ENCODE measurements at regions not wholly inside any gene's neighbourhood (a gene's known extent, or its start where the extent isn't known, plus 50 kb on each side); places are given as distances from the start of the nearest gene placed in this dataset.

DNA sequence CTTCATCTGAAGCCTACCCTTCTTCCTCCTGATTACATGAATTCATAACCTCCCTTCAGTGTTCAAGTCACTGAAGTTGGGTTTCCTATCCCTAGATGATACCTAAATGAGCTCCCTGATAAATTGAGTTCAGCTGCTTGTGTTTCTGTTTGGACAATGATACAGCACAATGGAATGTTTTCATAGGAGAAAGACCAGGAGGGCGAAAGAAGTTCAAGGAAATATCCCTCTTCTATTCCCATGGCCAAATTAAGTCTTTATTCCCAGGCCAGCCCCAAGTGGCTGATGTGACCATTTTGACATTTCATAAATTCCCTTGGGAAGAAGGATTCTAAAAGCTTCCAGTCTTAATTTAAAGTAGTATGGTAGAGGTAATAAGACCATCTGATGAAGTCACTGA is 555.8 kb upstream of the CLINT1 start:
- no peaks in the 10 kb centered on the region for H3K27me3 Mint-ChIP-seq
- no peak overlapping the region for H3K27ac Mint-ChIP-seq
- ATAC-seq, result no peak
- H3K9me3 Mint-ChIP-seq, result no peaks in the 10 kb centered on the region
- no peak overlapping the region for H3K4me3 Mint-ChIP-seq
- H3K4me1 Mint-ChIP-seq, result peaks cover 13% of the 10 kb centered on the region
- H3K36me3 Mint-ChIP-seq, result no peaks in the 10 kb centered on the region

DNA sequence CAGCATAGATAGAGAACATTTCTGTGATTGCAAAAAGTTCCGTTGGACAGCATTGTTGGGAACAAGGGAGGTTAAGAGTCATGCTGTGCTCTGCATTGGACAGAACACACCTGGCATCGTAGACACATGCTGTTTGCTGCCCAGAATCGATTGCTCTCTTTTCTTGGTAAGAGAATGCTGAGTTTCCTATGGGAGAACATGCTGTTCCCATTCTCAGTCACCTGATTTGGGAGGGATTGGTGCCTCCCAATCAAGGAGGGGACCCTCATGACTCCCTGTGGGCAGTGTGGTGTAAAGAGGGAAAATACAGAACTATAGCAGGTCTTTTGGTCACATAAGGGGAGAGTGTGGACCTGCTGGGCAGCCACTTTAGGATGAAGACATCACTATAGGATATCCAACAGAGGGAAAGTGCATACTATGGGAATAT is 555.4 kb upstream of the CLINT1 start:
- Mint-ChIP-seq H3K27ac (no peak overlapping the region), H3K36me3 (no peaks in the 10 kb centered on the region), H3K27me3 (no peaks in the 10 kb centered on the region), H3K4me1 (peaks cover 10% of the 10 kb centered on the region), H3K4me3 (no peak overlapping the region), H3K9me3 (no peaks in the 10 kb centered on the region)
- no peak for ATAC-seq

DNA sequence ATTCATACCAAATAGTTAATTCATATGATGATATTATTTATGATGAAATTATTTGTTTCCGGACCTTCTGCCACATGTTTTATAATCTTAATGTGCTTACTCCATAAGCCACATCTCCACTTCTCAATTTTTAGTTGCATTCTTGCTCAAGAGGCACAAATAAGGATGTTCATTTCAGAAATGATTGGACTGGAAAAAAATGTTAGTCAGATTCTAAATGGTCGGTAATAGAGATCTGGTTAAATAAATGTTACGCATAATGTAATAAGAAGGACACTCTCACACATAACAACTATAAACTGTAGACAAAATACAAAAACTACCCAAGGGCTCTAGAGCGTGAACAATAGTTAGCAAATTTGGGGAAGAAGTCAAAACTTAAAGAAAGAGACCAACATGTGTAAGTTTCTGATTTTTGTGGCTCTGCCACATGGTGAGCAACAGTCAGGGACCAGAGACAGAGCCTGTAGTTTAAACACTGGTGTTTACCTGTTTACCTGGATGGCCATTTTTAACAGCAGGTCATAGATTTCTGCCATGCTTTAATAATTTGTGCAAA is 554.3 kb upstream of the CLINT1 start:
- Mint-ChIP-seq H3K27me3 (no peaks in the 10 kb centered on the region), H3K9me3 (no peaks in the 10 kb centered on the region), H3K27ac (peak overlapping the region; percentile 50), H3K4me3 (no peak overlapping the region), H3K36me3 (no peaks in the 10 kb centered on the region), H3K4me1 (peaks cover 8% of the 10 kb centered on the region)
- ATAC-seq, result peak; percentile 64

DNA sequence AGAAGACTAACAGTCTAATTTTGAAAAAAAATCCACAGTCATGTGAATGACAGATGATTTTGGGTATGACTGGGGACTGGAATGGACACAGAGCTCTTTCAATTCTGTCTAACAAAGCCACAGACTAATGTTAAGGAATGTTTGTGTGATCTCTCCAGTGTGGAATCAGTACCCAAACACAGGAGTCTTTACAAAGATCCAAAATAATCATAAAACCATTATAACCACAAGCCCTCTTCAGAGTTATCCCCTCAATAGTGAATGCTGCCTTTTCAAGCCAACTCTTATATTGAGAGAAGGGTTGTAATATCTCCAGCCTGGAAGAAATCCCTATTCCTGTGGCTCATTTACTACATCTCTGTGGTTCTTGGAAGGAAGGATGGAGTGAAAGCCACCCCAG is 552.0 kb upstream of the CLINT1 start:
- no peaks in the 10 kb centered on the region for H3K36me3 Mint-ChIP-seq
- no peak overlapping the region for H3K4me3 Mint-ChIP-seq
- H3K4me1 Mint-ChIP-seq, result peaks cover 8% of the 10 kb centered on the region
- no peak for ATAC-seq
- no peaks in the 10 kb centered on the region for H3K27me3 Mint-ChIP-seq
- no peaks in the 10 kb centered on the region for H3K9me3 Mint-ChIP-seq
- H3K27ac Mint-ChIP-seq, result no peak overlapping the region

DNA sequence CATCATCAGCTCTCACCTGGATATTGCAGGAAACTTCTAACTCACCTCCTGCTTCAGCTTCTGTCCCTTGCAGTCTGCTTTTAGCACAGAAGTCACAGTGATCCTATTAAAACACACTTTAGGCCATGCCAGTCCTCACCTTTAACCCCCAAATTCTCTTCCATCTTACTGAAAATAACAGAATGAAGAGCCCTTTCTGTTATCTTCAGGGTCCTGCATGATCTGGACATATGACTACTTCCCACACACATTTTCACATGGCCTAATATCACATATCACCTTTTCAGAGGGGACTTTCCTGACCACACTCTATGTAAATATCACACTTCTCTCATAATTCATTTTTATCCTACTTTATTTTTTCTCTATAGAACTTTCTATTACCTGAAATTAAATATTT is 550.6 kb upstream of the CLINT1 start:
- Mint-ChIP-seq H3K4me1 (peaks cover 8% of the 10 kb centered on the region), H3K27ac (no peak overlapping the region), H3K4me3 (no peak overlapping the region), H3K9me3 (peaks cover 3% of the 10 kb centered on the region), H3K27me3 (no peaks in the 10 kb centered on the region), H3K36me3 (peaks cover 1% of the 10 kb centered on the region)
- ATAC-seq, result no peak

DNA sequence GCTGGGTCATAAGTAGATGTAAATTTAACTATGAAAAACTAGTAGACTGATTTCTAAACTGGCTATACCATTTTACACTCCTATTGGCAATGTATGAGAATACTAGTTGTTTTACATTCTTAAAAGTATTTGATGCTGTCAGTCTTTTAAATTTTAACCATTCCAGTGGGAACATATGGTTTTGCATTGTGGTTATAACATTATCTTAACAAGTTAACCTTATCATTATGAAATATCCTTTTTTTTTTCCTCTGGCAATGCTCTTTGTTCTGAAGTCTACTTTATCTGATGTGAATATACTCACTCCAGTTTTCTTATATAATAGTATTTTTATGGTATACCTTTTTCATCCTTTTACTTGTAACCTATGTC is 548.9 kb upstream of the CLINT1 start:
- H3K4me3 Mint-ChIP-seq, result no peak overlapping the region
- H3K36me3 Mint-ChIP-seq, result peaks cover 17% of the 10 kb centered on the region
- no peaks in the 10 kb centered on the region for H3K27me3 Mint-ChIP-seq
- H3K27ac Mint-ChIP-seq, result no peak overlapping the region
- H3K4me1 Mint-ChIP-seq, result no peaks in the 10 kb centered on the region
- no peak for ATAC-seq
- peaks cover 14% of the 10 kb centered on the region for H3K9me3 Mint-ChIP-seq

DNA sequence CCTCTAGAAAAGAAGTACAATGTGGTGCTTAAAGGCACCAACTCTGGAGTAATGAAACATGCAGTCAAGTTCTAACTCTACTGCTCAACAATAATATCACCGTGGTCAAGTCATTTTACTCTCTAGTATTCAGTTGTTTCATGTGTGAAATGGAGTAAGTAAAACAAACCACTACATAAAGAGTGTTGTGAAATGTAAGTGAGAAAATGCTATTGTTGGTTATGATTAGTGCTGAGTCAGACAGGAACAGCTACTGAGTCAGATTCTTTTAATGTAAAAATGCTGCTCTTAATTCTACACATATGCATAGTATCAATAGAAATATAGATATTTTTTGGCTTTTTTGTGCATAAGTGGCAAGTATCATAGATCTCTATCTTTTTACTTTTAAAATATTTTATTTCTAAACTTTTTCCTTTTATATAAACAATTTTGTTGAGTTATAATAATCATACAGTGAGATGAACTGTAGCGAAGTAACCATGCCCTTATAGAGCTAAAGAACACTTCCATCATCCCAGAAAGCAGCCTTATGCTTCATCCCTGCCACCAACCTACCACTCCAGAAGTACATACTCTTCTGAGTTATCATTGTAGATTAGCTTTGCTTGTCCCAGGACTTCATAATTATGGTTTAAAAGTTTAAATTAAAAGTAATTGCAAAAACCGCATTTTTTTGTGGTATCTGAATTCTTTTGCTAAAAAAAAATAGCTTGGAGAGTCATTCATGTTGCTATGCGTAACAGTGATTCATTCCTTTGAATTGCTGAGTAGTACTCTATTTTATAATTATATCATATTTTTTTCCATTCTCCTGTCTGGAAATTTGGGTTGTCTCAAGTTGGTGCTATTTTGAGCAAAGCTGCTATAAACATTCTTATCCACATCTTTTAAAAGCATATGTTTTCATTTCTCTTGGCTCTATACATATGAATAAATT is 548.2 kb upstream of the CLINT1 start:
- no peak overlapping the region for H3K4me3 Mint-ChIP-seq
- H3K27ac Mint-ChIP-seq, result no peak overlapping the region
- peaks cover 18% of the 10 kb centered on the region for H3K9me3 Mint-ChIP-seq
- peaks cover 17% of the 10 kb centered on the region for H3K36me3 Mint-ChIP-seq
- H3K4me1 Mint-ChIP-seq, result no peaks in the 10 kb centered on the region
- no peaks in the 10 kb centered on the region for H3K27me3 Mint-ChIP-seq
- no peak for ATAC-seq

DNA sequence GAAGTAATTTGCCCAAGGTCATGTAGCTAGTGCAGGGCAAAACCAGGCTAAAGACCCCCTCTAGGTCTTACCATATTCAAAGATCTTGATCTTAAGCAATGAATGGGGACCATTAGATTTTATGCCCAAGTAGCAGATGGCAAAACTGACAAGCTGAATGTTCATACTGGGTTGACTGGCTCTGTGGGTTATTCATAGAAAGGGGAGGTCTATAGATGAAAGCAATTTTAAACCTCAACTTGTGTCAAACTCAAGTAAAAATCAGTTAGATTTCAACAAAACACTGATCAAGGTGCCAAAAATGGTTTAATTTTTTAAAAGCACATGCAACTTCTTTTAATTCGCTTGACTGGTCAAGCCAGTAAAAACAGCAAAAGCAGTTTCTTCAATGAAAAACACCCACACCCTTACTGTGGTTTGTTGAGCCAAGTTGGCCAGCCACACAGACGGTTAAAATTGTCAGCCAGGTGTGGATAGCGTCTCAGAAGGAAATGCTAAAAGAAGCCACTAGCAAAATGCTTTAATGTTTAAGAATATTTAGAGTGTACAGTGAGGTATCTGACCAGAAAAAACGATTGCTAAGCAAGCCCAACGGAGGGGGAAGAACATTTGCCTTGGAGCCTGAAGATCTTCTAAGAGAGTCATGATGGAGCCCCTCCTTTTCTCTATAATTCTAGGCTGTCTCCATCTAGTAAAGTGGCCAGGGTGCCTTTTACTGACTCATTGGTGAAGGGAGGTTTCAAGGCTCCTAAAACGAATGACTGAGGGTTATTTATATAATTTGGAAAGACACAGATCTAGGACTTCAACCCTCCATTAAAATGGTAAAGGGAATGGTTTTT is 539.6 kb upstream of the CLINT1 start:
- peaks cover 33% of the 10 kb centered on the region for H3K4me1 Mint-ChIP-seq
- peak overlapping the region; percentile 0 for H3K27ac Mint-ChIP-seq
- H3K27me3 Mint-ChIP-seq, result no peaks in the 10 kb centered on the region
- peaks cover 7% of the 10 kb centered on the region for H3K36me3 Mint-ChIP-seq
- no peak overlapping the region for H3K4me3 Mint-ChIP-seq
- peaks cover 14% of the 10 kb centered on the region for H3K9me3 Mint-ChIP-seq
- ATAC-seq, result peak; percentile 83

DNA sequence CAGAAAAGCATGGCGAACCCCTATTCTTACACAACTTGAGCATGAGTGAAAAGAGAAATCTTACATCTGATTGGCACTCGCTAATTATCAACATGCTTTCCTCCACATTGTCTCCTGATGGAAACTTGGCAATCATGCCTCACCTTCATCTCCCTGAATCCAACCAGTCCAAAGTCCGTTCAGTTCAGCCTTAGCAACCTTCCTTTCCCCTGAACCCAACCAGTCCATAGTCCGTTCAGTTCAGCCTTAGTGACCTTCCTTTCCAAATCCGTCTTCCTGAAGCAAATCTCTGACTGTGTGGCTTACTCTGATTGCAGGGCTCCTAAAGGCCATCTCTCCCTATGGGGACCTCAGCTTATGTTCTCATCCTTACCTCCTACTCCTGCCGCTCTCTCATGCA is 538.3 kb upstream of the CLINT1 start:
- Mint-ChIP-seq H3K4me3 (no peak overlapping the region), H3K9me3 (peaks cover 6% of the 10 kb centered on the region), H3K27ac (no peak overlapping the region), H3K4me1 (peaks cover 33% of the 10 kb centered on the region), H3K27me3 (no peaks in the 10 kb centered on the region), H3K36me3 (no peaks in the 10 kb centered on the region)
- no peak for ATAC-seq

DNA sequence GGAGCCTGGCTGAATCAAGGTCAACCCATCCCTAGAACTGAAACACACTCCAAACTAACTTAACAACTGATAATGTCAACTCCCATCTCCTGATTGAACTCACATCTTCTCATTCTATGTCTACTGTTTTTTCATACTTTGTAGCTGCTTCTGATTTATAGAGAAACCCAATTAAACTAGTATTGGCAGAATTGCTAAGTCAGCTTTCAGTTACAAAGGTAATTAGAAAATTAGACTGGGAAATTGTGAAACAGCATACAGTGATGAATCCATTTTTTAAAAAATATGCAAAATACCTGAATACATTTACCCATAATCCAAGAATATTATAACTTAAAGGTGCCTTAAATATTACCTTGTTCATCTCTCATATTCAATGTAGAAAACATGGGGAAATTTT is 535.2 kb upstream of the CLINT1 start:
- Mint-ChIP-seq H3K27me3 (no peaks in the 10 kb centered on the region), H3K27ac (peak overlapping the region; percentile 46)
- no peak for ATAC-seq

DNA sequence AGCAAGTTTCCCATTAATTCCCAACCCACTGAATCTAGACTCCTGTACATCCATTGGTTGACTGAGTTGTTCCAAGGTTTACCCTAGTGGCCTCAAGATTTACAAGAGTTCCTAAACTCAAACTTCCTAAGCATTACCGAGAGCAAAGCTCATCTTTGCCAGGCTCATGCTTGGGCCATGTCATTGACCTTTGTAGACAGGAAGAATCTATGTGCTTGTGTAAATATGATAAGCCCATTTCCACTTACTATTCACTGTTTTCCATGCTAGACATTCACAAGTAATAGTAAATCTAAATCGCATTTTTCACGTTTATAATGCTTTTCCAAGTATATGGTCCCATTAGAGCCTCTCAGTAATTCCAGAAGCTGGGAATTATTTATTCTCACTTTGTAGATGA is 534.5 kb upstream of the CLINT1 start:
- Mint-ChIP-seq H3K36me3 (no peaks in the 10 kb centered on the region), H3K27me3 (no peaks in the 10 kb centered on the region), H3K9me3 (no peaks in the 10 kb centered on the region), H3K4me1 (peaks cover 20% of the 10 kb centered on the region), H3K27ac (no peak overlapping the region), H3K4me3 (no peak overlapping the region)
- no peak for ATAC-seq

More for the DNA sequence above, 535.2 kb upstream of the CLINT1 start:
- Mint-ChIP-seq H3K4me3 (no peak overlapping the region), H3K4me1 (peaks cover 26% of the 10 kb centered on the region), H3K36me3 (no peaks in the 10 kb centered on the region), H3K9me3 (no peaks in the 10 kb centered on the region)

DNA sequence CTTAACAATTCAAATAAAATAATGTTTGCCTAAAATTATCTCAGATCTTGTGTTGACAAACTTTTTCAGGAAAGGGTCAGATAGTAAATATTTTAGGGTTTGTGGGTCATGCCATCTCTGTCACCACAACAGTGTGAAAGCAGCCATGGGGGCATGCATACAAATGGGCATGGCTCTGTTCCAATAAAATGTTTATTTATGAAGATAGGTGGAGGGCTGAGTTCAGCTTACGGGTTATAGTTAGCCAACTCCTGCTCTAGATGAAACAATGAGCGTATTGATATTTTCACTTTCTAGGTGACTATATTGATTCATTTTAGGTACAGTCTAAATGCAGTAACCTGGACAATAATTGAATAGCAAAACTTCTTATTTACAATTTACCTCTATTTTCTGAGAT is 533.8 kb upstream of the CLINT1 start:
- Mint-ChIP-seq H3K27ac (no peak overlapping the region), H3K4me3 (no peak overlapping the region), H3K36me3 (no peaks in the 10 kb centered on the region), H3K4me1 (peaks cover 13% of the 10 kb centered on the region), H3K27me3 (no peaks in the 10 kb centered on the region), H3K9me3 (no peaks in the 10 kb centered on the region)
- ATAC-seq, result no peak

DNA sequence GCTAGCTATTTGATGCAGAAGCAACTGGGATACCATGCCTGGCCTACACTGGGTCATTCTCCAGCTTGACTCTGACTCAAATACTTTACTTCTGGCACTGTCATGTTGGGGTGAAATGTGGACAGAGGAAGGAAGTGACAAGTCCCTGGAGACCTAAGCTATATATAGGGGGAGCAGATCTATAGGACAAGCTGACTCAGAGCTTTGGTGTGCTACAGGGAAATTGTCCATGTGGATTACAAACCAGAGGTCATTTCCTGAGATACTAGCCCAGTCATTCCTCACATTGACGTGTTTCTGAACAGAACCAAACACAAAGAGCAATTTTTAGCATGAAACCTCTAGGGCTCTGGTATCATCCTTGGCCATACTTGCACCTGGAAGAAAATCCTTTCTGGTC is 531.6 kb upstream of the CLINT1 start:
- Mint-ChIP-seq H3K4me1 (peaks cover 11% of the 10 kb centered on the region), H3K27ac (no peak overlapping the region), H3K36me3 (no peaks in the 10 kb centered on the region), H3K4me3 (no peak overlapping the region), H3K9me3 (peaks cover 3% of the 10 kb centered on the region), H3K27me3 (no peaks in the 10 kb centered on the region)
- peak; percentile 62 for ATAC-seq

DNA sequence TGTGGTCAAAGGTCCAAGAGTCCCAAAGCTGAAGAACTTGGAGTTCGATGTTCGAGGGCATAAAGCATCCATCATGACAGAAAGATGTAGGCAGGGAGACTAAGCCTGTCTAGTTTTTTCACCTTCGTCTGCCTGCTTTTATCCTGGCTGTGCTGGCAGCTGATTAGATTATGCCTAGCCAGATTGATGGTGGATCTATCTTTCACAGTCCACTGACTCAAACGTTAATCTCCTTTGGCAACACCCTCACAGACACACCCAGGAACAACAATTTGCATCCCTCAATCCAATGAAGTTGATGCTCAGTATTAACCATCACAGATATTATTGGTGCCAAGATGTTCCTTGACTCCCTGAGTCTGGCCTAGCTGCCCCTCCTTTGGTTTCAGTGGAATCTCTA is 530.8 kb upstream of the CLINT1 start:
- H3K4me1 Mint-ChIP-seq, result peaks cover 11% of the 10 kb centered on the region

DNA sequence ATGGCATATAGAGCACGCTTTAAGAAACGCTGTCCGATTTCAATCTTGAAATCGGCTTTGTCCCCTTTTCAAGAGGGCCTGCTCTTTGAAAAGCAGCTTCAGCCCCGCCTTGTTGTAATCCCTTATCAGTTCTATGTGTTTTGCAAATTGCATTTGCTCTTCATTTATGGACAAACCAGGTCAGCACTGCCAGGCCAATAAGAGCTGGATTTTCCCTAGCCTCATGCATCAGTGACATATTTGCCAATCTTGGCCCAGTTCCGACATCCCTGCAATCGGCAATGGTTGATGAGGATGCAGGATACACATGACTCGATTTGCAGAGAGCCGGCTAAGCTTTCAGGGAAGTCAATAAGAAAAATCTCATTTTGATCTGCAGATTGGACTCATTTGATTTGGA is 529.1 kb upstream of the CLINT1 start:
- Mint-ChIP-seq H3K9me3 (peaks cover 9% of the 10 kb centered on the region), H3K27me3 (no peaks in the 10 kb centered on the region), H3K4me3 (no peak overlapping the region), H3K27ac (no peak overlapping the region), H3K4me1 (peaks cover 11% of the 10 kb centered on the region), H3K36me3 (no peaks in the 10 kb centered on the region)
- no peak for ATAC-seq

More for the DNA sequence above, 530.8 kb upstream of the CLINT1 start:
- Mint-ChIP-seq H3K36me3 (no peaks in the 10 kb centered on the region), H3K9me3 (peaks cover 6% of the 10 kb centered on the region), H3K27ac (no peak overlapping the region), H3K4me3 (no peak overlapping the region), H3K27me3 (no peaks in the 10 kb centered on the region)
- no peak for ATAC-seq

All from stimulated activated memory B cell treated with anti-CD40 and anti-IgM and Interleukin-4, amounts not matched to agents 10 μg/mL and 1 μg/mL and 100 μg/mL, for 72 hours (primary cell).